ENCODE measurements at regions not wholly inside any gene's neighbourhood (a gene's known extent, or its start where the extent isn't known, plus 50 kb on each side); places are given as distances from the start of the nearest gene placed in this dataset.

DNA sequence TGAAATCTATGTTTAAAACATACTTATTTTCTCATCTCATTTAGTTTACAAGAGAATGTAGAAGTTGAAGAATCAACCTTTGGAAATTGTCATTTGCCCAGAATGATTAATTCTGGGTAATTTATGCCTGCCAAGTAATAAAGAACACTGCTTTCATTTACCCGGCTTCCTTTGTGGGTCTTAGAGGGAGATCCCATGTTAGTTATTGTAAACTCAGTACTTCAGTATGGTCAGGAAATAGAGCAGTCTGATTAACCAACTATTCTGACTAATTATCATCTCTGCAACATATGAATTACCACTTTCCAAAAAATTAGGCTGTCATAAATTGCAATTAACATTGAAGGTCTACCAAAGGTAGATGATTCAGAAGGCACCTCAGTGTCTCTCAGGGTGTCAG, 324.5 kb downstream of the HNRNPD start:
- Histone ChIP-seq H3K4me1 (ENCODE audit: control insufficient read depth, low read length) (no peaks in the 10 kb centered on the region), H3F3A (ENCODE audit: control insufficient read depth, insufficient read depth) (no peaks in the 10 kb centered on the region), H3K4me2 (ENCODE audit: low read length) (no peak overlapping the region), H4K20me1 (ENCODE audit: control insufficient read depth, insufficient read depth, low read depth, low read length) (no peaks in the 10 kb centered on the region), H3K36me3 (ENCODE audit: control insufficient read depth, low read length) (no peaks in the 10 kb centered on the region), H3K79me2 (ENCODE audit: control insufficient read depth, low read length) (no peaks in the 10 kb centered on the region), H3K27ac (ENCODE audit: low read depth, low read length) (no peak overlapping the region), H3K27me3 (ENCODE audit: control insufficient read depth, low read length) (peaks cover 3% of the 10 kb centered on the region; the same call in 1 of the 2 replicates), H3K9me3 (ENCODE audit: control insufficient read depth, insufficient read depth, low read length) (no peaks in the 10 kb centered on the region), H3K9me2 (replicated peaks; ENCODE audit: control insufficient read depth, low read length) (no peaks in the 10 kb centered on the region), H3K4me3 (ENCODE audit: low read length) (no peak overlapping the region)
- TF ChIP-seq, protein P1, sequence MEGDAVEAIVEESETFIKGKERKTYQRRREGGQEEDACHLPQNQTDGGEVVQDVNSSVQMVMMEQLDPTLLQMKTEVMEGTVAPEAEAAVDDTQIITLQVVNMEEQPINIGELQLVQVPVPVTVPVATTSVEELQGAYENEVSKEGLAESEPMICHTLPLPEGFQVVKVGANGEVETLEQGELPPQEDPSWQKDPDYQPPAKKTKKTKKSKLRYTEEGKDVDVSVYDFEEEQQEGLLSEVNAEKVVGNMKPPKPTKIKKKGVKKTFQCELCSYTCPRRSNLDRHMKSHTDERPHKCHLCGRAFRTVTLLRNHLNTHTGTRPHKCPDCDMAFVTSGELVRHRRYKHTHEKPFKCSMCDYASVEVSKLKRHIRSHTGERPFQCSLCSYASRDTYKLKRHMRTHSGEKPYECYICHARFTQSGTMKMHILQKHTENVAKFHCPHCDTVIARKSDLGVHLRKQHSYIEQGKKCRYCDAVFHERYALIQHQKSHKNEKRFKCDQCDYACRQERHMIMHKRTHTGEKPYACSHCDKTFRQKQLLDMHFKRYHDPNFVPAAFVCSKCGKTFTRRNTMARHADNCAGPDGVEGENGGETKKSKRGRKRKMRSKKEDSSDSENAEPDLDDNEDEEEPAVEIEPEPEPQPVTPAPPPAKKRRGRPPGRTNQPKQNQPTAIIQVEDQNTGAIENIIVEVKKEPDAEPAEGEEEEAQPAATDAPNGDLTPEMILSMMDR (IDR thresholded peaks at IDR 0.05; ENCODE audit: low read depth, low read length, poor library complexity, severe bottlenecking): no peak
- TF ChIP-seq EZH2phosphoT487 (IDR thresholded peaks at IDR 0.05; ENCODE audit: borderline replicate concordance, low read length): no peak

DNA sequence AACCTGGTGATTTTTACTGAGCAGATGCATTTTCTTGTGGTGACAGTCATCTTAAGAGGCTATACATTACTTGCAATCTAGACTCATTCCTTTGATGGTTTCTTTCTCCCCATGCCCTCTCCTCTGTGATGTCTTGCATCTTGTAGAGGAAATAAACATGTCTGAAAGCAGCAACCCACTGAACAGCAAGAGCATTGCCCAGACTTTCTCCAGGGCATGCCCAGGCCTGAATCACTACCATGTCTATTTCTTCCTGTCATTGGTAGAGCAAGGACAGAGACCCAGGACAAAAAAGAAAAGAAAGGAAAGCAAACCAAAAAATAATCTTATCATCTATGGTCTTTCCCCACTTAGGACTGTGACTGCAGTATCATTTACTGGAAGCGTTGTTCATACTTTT, 326.1 kb downstream of the HNRNPD start:
- H3F3A ChIP-seq (ENCODE audit: control insufficient read depth, insufficient read depth): no peaks in the 10 kb centered on the region
- no peaks in the 10 kb centered on the region for H3K36me3 ChIP-seq (ENCODE audit: control insufficient read depth, low read length)
- TF ChIP-seq EZH2phosphoT487 (IDR thresholded peaks at IDR 0.05; ENCODE audit: borderline replicate concordance, low read length): no peak
- TF ChIP-seq, protein P1 (IDR thresholded peaks at IDR 0.05; ENCODE audit: low read depth, low read length, poor library complexity, severe bottlenecking): no peak
- H3K27ac ChIP-seq (ENCODE audit: low read depth, low read length): no peak overlapping the region
- H3K27me3 ChIP-seq (ENCODE audit: control insufficient read depth, low read length): peaks cover 3% of the 10 kb centered on the region; the same call in 1 of the 2 replicates
- H4K20me1 ChIP-seq (ENCODE audit: control insufficient read depth, insufficient read depth, low read depth, low read length): no peaks in the 10 kb centered on the region
- no peak overlapping the region for H3K4me2 ChIP-seq (ENCODE audit: low read length)
- no peak overlapping the region for H3K4me3 ChIP-seq (ENCODE audit: low read length)
- no peaks in the 10 kb centered on the region for H3K9me3 ChIP-seq (ENCODE audit: control insufficient read depth, insufficient read depth, low read length)
- H3K4me1 ChIP-seq (ENCODE audit: control insufficient read depth, low read length): no peaks in the 10 kb centered on the region
- H3K79me2 ChIP-seq (ENCODE audit: control insufficient read depth, low read length): no peaks in the 10 kb centered on the region
- H3K9me2 ChIP-seq (replicated peaks; ENCODE audit: control insufficient read depth, low read length): no peaks in the 10 kb centered on the region

- no peaks in the 10 kb centered on the region for H3K9me2 ChIP-seq (replicated peaks; ENCODE audit: control insufficient read depth, low read length)
- no peaks in the 10 kb centered on the region for H3F3A ChIP-seq (ENCODE audit: control insufficient read depth, insufficient read depth)
- H3K27ac ChIP-seq (ENCODE audit: low read depth, low read length): no peak overlapping the region
- peaks cover 3% of the 10 kb centered on the region; the same call in 1 of the 2 replicates for H3K27me3 ChIP-seq (ENCODE audit: control insufficient read depth, low read length)
- H4K20me1 ChIP-seq (ENCODE audit: control insufficient read depth, insufficient read depth, low read depth, low read length): no peaks in the 10 kb centered on the region
- no peaks in the 10 kb centered on the region for H3K4me1 ChIP-seq (ENCODE audit: control insufficient read depth, low read length)
- no peak overlapping the region for H3K4me3 ChIP-seq (ENCODE audit: low read length)
- no peaks in the 10 kb centered on the region for H3K79me2 ChIP-seq (ENCODE audit: control insufficient read depth, low read length)
- no peaks in the 10 kb centered on the region for H3K36me3 ChIP-seq (ENCODE audit: control insufficient read depth, low read length)
- H3K9me3 ChIP-seq (ENCODE audit: control insufficient read depth, insufficient read depth, low read length): no peaks in the 10 kb centered on the region
- no peak for TF ChIP-seq EZH2phosphoT487 (IDR thresholded peaks at IDR 0.05; ENCODE audit: borderline replicate concordance, low read length)
- TF ChIP-seq, protein P1 (IDR thresholded peaks at IDR 0.05; ENCODE audit: low read depth, low read length, poor library complexity, severe bottlenecking): no peak
- H3K4me2 ChIP-seq (ENCODE audit: low read length): no peak overlapping the region
Measured at GRCh38 chr4:82046796-82047195, 327.0 kb downstream of the HNRNPD start.

Measured in DOHH2 (cell line).